NCI-H1930 (cell line): ENCODE measurements at regions not wholly inside any gene's neighbourhood (a gene's known extent, or its start where the extent isn't known, plus 50 kb on each side); places are given as distances from the start of the nearest gene placed in this dataset.

Source experiments
- DNase-seq, 2 experiments: peaks; one replicate each; lab custom pipeline; 2025; lab: John Stamatoyannopoulos, UW

DNA sequence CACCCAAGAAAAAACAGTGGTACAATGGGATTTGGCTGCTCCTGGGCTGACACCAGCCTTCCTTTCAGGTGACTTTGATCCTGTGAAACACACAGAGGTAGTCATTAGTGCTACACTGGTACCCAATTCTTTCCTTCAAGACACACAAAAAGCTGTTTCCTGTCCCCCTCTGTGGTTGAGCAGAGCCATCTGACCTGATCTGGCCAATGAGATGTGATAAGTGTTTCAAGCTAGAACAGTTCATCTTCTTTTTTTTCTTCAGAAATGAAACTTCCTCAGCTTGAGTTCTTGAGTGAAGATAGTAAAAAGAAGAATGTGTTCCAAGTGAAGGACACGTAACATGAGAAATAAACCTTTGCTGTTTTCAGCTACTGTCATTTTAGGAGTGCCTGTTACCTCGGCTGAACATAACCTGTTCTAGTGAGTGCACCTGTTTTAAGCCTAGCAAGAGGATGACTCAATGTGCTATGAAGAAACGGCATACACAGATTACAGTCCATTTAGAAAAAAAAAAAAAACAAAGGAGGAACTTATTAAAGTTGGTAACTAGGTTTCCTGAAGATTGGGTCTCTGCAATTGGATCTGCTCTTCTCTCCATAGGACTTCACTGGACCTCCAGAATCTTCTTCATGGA is 287.8 kb downstream of the GAS1 start:
- DNase-seq = no peak

DNA sequence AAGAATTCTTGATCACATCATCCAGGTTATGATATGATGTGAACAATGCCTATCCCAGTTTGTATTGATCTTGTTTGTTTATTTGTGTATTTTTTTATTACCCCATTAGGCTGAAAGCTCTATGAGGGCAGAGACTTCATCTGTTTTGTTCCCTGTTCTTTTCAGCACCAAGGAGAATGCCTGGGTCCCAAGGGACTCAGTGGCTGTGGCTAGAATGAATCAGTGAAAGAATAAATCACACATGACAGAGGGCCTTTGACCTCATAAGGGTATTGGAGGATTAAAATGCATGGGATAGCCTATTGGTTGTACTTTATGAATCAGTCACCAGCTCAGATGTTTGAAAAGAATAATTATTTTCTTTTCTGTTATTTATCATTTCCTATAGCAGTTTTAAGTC is 292.2 kb downstream of the GAS1 start:
- no peak for DNase-seq

DNA sequence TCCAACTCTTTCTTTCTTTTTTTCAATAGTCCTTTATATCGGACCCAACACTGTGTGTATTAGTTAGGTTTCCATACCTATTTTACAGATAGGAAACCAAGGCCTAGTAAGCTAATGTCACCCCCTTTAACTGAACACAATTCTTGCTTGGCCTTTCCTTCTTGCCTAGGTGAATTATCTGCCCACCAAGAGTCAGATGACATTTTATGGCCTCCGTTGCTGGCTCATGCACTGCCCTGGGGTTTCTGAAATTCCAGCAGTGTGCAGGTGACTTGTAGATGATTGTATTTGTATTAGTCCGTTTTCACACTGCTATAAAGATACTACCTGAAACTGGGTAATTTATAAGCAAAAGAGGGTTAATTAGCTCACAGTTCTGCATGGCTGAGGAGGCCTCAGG is 293.8 kb downstream of the GAS1 start:
- no peak for DNase-seq

DNA sequence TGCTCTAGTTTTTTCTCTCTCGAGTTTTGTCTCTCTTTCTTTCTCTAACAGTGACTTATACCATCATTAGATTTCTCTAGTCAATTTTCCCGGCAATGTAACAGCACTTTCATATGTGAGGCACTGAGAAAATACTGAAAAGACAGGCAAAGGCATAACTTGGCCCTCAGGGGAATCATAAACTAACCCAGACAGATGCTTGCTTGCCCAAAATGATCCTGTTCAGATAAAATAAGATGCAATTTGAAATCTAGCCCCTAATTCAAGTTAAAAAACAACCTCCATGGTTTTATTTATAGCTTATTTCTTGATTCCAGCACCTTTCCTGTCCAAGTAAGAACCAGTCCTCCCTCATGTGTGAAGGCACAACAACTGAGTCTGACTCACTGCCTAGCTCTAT is 294.6 kb downstream of the GAS1 start:
- no peak for DNase-seq

DNA sequence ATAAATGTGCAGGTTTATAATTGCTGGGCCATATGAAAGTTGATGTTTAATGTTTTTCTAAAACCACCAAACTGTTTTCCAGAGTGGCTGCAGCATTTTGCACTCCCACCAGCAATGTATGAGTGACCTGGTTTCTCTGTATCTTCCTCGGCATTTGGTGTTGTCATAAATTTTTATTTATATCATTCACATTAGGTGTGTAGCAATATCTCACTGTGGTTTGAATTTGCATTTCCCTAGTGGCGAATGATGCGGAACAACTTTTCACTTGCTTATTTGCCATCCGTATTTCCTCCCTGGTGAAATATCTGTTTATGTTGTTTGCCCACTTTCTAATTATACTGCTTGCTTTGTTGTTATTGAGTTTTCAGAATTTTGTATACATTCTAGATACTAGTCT is 295.7 kb upstream of the TUT7 start:
- DNase-seq = no peak

DNA sequence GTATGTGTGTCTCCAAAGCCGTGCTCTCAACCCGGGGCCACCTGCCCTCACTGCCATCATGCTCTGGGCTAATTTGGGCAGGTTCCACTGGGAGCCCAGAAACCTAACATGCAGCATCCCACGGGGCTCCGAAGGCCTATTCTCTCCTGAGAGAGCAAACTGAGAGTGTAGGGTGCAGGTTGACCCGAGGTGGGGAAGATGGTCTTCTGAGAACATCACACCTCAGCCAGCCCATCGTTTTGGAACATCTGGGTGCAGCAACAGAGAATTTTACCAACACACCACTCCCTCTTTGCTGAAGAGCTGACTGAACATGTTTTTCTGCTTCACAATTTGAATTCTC is 294.6 kb upstream of the TUT7 start:
- DNase-seq = no peak

DNA sequence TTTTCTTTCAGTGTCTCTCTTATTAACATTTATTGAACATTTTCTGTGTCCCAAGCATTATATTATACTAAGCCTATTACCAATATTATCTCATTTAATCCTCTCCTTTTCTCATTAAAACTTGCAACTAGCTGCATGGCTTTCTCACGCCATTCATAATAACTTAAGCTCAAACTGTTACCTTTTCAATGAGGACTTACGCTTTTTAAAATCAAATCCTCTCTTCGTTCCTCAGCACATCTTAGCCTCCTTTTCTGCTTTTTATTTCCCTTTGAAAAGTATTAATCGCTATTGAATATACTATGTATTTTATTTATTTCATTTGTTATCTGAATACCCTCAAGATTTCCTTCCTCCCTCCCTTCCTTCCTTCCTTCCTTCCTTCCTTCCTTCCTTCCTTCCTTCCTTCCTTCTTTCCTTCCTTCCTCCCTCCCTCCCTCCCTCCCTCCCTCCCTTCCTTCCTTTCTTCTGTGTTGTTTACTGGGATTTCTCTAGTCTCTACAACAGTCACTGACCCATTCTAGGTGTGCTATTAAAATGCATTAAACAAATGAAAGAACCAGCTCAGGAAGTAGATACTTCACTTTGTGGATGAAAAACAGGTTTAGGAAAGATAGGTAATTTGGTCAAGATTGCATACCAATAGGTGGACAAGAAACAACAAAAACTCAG is 294.1 kb upstream of the TUT7 start:
- DNase-seq = no peak

DNA sequence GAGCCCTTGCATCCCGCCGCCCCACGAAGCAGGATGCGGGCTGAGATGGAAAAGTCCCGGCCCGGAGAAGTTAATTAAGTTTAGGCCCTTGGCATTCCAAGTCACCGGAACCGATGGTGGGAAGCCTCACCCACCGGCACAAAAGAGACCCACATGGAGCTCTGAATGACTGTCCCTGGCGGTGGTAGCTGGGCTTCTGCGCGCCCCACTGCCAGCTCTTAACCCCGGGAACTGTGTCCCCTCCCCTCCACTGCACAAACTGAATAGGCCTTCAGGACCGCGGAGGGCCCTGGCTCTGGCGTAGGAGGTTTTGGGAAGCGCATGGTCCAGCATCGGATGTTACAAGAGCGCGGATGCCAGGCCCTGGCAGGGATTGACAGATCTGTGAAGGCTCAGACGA is 291.1 kb upstream of the TUT7 start:
- DNase-seq = no peak

DNA sequence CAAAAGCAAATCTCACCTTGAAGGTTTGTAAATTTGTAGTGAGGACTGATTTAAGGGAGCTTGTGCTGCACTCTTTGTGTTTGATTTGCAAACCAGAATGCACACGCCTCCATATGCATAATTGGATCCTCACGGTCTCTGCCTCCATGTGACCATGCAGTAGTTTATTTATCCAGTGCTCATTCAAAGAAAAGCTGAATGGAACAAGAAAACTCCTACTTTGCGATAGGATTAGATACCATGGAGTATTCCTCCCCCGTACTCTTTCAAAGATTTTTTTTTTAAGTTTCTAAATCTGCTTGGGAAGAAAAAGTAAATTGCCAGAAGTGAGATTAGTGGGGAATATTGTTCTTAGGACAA is 290.4 kb upstream of the TUT7 start:
- DNase-seq = no peak

DNA sequence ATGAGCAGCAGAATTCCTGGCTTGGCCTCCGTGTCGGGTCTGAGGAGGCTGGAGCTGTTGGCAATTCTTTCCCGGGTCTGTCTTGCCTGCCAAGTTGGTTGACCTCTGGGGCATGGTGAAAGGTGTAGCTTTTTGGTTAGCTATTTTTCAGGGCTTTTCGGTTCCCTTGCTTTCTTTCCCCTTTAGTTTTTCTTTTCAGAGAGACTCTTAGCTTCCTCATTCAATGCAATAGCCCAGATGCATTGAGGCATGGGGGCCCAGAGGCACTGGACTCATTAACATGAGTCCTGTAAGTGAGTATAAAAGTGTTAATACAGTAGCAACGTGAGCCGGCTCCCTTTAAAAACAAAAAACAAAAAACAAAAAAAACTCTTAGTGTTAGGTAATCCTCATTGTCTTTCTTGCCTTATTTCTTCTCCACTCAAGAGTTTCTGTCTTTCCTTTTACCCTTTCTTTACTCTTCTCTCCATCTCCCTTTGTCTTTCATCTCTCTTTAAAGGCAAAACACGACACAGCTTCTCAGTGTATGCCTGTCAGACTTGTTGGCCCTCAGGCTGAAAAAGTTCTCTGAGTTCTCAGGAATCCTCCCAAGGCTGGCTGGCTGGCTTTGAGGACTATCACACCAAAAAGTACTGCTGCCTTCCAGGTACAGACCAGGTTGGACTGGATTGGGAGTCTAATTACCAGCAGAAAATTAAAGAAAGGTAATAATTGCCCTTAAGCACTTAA is 289.9 kb upstream of the TUT7 start:
- DNase-seq = no peak

DNA sequence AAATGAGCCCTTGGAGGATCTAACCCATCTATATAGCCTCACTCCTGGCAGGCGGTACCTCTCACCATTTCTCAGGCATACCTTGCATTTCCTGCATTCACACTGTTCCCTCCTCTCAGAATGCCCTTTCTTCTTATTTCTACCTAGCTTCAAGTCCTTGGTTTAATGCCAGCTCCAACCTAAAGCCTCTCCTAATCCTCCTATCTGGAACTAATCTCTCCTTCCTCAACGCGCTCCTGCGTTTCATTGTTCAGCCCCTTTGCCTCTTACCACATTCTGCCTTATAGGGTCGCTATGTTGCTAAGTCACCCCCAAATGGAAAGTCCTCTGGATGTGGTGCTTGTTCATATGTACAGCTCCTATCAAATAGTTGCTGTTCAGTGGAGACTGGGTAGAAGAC is 288.5 kb upstream of the TUT7 start:
- DNase-seq = no peak

DNA sequence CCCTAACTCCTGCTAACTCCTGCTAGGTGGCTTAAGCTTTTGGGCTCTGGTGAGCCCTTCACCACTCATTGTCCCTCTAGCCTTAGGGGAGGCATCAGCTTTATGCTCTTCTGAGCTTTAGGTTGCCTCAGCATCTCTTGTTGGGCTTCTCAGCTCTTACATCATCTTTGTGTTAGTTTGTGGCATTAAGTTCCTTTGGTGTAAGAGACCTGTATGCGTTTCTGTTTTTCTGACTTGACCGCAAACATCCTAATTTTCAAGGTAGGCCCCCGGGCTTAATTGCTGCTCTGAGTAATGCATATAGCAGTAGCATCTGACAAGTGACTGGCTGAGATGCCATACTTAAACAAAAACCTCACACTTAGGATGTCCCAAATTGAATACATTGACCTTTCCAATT is 287.8 kb upstream of the TUT7 start:
- no peak for DNase-seq

DNA sequence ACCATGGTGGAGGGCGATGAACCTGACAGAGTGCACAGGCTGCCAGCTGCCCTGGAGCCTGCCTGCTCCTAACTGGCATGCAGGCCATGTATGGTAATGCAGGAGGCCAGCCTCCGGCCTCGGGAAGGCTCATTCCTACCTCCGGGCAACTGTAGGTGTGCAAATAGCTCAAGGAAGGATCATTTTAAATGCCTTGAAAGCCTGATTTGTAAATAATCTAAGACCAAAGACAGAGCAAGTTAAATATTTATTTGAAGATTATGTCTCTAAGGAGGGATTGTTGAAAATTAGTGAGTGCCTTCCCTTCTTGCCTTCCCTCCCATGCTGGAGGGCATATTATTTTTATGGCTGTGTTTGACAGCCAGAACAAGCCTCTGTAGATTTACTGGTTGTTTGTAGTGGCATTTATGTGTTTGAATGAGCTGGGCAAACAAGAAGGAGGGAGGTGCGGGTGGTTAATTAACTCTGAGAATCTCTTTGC is 285.7 kb upstream of the TUT7 start:
- no peak for DNase-seq

DNA sequence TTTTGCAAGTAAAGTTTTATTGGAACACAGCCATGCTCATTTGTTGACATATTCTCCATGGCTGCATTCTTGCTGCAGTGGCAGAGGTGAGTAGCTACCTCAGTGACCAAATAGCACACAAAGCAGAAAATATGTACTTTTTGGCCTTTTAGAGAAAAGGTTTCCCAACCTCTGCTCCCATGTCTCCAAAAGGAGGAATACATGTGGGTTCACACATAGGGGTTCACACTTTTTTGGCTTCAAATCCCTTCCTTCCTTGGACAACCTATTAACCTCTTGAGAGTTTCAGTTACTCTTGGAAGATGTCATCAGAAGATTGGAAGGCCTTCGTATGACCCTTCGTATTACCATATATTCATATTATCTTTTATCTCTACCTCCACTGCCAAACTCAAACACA is 285.1 kb upstream of the TUT7 start:
- DNase-seq = no peak

DNA sequence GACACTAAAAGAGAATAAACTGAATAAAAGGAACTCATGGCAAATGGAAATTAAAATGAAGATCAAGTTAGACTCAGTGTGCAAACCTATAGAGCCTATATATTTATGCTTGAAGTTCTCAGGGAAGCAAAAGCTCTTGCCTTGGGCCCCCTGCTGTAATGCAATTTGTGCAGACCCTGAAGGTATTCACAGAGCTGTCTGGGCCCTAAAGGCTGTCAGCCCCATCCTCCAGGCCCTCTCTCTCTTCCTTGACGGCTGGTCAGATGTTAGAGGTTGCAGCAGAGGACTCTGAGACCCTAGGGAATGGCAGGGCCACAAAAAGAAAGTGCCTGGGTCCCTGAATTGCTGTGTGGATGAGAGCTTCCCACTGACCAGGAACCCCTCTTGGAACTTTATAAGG is 283.9 kb upstream of the TUT7 start:
- DNase-seq = no peak

DNA sequence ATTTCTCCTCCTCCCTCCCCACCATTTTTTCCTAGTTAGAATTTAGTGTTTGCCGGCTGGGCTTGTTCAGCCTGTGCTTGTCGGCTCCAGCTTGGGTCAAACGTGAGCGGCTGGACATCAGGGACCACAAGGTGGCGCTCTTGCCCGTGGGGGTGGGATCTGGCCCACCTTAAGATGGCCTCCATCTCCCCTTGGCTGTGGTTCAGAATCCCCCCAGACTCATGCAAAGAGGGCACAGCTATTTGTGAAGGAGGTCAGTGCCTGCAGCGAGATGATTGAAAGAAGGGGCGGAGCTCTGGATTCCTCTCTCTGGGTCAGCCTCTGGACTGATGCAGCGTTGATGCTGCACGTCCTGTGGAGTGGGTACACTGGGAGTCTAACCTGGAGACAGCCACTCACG is 283.3 kb upstream of the TUT7 start:
- DNase-seq = no peak

DNA sequence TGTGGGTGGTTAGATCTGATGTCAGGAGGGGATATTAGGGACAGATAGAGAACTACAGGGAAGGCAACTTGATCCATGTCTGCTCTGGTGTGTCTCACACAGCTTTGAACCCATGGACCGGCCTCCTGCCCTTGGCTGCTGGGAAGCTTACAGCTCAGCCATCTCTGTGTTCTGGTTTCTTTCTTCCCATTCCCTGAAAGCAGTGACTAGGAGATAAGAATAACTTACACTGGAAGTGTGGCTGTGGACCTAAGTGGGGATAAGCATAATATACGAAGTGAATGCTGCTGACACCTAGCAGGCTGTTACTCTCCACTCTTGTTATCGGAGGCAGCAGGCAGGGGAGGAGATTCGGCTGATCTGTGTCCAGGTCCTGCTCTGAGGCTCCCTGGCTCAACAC is 282.3 kb upstream of the TUT7 start:
- no peak for DNase-seq

DNA sequence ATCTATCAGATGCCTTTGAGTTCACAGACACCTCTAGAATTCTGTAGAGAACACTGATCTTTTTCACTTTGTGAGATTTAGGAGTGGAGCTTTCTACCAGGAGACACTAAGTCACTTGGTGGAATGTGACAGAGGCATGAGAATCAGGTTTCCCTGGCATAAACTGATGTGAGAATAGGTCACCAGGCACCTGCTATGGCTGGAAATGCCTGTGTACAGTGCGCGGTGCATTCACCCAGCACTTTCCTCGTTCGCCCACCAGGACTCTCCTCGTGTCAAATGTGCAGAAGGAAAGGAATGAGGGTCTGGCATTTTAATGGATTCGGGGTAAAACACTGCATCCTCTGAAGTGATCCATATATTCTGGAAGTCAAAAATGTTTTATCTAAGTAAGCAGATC is 281.8 kb upstream of the TUT7 start:
- no peak for DNase-seq

DNA sequence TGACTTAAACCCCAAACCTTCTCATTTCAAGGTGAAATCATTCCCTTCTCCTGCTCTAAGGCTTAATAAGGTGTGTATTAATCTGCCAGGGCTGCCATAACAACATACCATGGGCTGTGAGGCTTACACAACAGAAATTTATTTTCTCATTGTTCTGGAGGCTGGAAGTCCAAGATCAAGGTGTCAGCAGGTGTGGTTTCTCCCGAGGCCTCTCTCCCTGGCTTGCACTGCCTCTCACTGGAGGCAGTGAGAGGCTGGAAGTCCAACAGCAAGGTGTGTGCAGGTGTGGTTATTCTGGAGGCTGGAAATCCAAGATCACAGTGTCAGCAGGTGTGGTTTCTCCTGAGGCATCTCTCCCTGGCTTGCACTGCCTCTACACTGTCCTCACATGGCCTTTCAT is 280.3 kb upstream of the TUT7 start:
- no peak for DNase-seq

DNA sequence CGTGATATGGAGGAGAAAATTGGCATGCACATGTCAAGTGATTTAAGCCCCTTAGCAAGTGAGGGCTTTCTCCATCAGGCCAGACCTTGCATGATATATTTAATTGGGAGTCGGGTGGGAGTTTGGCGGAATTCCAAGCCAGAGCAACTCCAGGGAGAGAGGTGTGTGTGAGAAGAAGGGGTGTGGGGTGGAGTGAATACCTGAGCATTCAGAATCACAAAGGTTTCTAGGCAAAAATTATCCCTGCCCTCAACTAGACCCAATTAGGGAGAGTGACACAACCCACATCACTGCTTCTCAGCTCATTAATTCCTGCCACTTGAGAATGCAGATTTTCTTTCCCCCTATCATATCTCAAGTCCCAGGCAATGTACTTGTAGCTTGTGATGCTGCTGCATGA is 279.7 kb upstream of the TUT7 start:
- DNase-seq = no peak

DNA sequence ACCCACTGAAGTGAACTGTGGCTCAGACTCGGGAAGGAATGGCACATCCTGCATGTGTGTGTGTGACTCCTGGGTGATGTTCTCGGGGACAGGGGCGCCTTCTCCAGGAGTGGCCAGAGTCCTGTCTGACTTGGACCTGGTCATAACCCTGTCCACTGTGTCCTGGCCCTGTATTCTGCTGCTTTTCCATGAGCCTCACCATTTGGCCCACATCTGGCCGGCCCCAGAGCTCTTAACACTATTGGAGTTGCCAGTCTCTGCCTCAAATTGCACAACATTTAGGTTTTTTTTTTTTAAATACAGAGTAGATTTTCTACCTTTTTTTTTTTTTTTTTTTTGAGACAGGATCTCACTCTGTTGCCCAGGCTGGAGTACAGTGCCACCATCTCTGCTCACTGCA is 278.3 kb upstream of the TUT7 start:
- no peak for DNase-seq

DNA sequence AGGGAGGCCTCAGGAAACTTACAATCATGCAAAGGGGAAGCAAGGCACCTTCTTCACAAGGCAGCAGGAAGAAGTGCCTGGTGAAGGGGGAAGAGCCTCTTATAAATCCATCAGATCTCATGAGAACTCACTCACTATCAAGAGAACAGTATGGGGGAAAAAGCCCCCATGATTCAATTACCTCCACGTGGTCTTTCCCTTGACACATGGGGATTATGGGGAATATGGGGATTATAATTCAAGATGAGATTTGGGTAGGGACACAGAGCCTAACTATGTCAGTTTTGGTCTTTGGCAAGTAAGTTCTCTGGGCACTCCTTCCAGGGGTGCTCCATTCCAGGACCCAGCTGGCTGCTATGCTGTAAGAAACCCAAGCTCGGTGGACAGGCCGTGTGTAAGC is 275.3 kb upstream of the TUT7 start:
- DNase-seq = no peak

DNA sequence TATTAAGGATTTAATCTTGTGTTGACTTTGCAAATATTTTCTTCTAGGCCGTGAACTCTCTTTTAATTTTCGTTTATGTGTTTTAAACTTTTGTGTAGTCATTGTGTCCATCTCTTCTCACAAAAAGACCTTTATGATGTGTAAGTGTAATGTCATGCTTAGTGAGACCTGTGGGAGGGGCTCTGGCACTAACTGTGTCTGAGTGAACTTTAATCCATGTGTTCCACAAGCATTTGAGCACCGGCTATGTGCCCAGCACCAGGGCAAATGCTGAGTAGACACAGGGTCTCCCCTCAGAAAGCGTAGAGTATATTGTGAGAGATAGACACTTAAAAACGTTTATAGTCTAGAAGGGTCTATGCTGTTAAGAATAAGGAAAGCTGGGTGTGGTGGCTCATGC is 272.6 kb upstream of the TUT7 start:
- DNase-seq = no peak

DNA sequence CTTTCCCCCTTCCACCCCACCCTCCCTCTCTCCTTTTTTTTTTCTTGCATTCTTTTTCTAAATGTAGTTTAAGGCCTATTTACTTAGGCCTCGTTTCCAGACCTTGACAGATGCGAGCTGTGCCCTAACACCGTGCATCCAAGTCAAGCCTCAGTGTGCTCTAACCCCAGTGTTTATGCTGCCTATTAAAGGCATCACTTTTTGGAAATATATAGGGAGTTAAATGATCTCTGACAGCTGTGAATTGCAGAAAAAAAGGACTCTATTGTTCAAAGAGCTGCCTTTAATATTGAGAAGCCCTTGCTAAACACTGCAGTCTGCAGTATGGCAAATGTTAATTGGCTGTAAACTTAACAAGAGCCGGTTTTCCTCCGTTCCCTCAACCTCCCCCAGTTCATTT is 270.4 kb upstream of the TUT7 start:
- no peak for DNase-seq
